Effector CD4-positive, alpha-beta T cell (primary cell): ENCODE measurements at regions not wholly inside any gene's neighbourhood (a gene's known extent, or its start where the extent isn't known, plus 50 kb on each side); places are given as distances from the start of the nearest gene placed in this dataset.
"Not testable (repeated sequence)": the region's sequence is repeated elsewhere in the genome, so short reads cannot be mapped to it uniquely, and the experiment has no call there.

Source experiments
- DNase-seq: peaks from one replicate; pipeline ENCODE4 v3.0.0-alpha.2; 2020

GRCh38 chr10:30695481-30696236 is 66.1 kb upstream of the LYZL2 start:
- peak; percentile 44 for DNase-seq

GRCh38 chr10:30694518-30695228 is 65.1 kb upstream of the LYZL2 start:
- DNase-seq: no peak

- DNase-seq: no peak
These were observed 62.1 kb upstream of the LYZL2 start for GRCh38 chr10:30691639-30692015.

- not testable (repeated sequence) for DNase-seq
These were observed 61.5 kb upstream of the LYZL2 start for GRCh38 chr10:30690948-30691638.

- DNase-seq: no peak
These were observed 58.9 kb upstream of the LYZL2 start for GRCh38 chr10:30688456-30688855.

- peak; percentile 74 for DNase-seq
These were observed 58.2 kb upstream of the LYZL2 start for GRCh38 chr10:30687698-30688213.

- no peak for DNase-seq
These were observed 57.2 kb upstream of the LYZL2 start for GRCh38 chr10:30686708-30687107.

GRCh38 chr10:30683496-30683895 is 53.9 kb upstream of the LYZL2 start:
- no peak for DNase-seq

- peak; percentile 19 for DNase-seq
These were observed 53.0 kb upstream of the LYZL2 start for GRCh38 chr10:30682377-30683199.

- DNase-seq: no peak
These were observed 51.4 kb upstream of the LYZL2 start for GRCh38 chr10:30680908-30681307.
